Transverse colon (tissue), 4 donors: ENCODE measurements at regions not wholly inside any gene's neighbourhood (a gene's known extent, or its start where the extent isn't known, plus 50 kb on each side); places are given as distances from the start of the nearest gene placed in this dataset.

Source experiments
- DNase-seq: peaks from one replicate; pipeline ENCODE4 v3.0.0-alpha.2; 2019
- H3K27ac ChIP-seq, 4 donors: fragments of 200-600 bp; sonication (generic); 2 replicates each; pipeline ENCODE4 v1.5.1; 2016 to 2018; ENCODE audit warnings: inconsistent platforms in 4 of 4
- H3K27me3 ChIP-seq: fragments of 200-600 bp; sonication (generic); 2 replicates; pipeline ENCODE4 v1.5.1; 2017; ENCODE audit warnings: inconsistent platforms
- H3K36me3 ChIP-seq, 4 donors: fragments of 200-600 bp; sonication (generic); 2 replicates each; pipeline ENCODE4 v1.5.1; 2017 to 2019; ENCODE audit warnings: inconsistent platforms in 4 of 4
- H3K4me1 ChIP-seq, 4 donors: fragments of 200-600 bp; sonication (generic); 2 replicates each; pipeline ENCODE4 v1.5.1; 2017 to 2020; ENCODE audit warnings: inconsistent platforms in 4 of 4
- H3K4me3 ChIP-seq, 4 donors: fragments of 200-600 bp; sonication (generic); 1 replicate in 1 of 4; 2 replicates in 3 of 4; pipeline versions ENCODE4 v1.5.1 to v1.6.1; 2017 to 2019; ENCODE audit warnings: inconsistent platforms in 4 of 4
- H3K9me3 ChIP-seq, 2 donors: fragments of 200-600 bp; sonication (generic); 2 replicates each; pipeline ENCODE4 v1.5.1; 2017 to 2019; ENCODE audit warnings: inconsistent platforms in 2 of 2
- CTCF ChIP-seq, 5 experiments: fragments of 200-600 bp in 3 of 5; fragments of 450-650 bp in 2 of 5; sonication (generic) in 3 of 5; IDR thresholded peaks; 1 replicate in 2 of 5; 2 replicates in 3 of 5; pipeline ENCODE4 v1.5.1; 2016 to 2017; ENCODE audit warnings: antibody characterized with exemption in 5 of 5, inconsistent platforms in 3 of 5, mild to moderate bottlenecking in 2 of 5, moderate library complexity in 1 of 5
- EP300 ChIP-seq: sonication (generic); formaldehyde crosslinking; IDR thresholded peaks from one replicate; pipeline ENCODE4 v1.6.1; 2017; ENCODE audit warnings: antibody characterized with exemption, low read depth
- POLR2A ChIP-seq: fragments of 450-650 bp; IDR thresholded peaks from one replicate; pipeline ENCODE4 v1.6.1; 2016; ENCODE audit warnings: antibody characterized with exemption, mild to moderate bottlenecking, moderate library complexity
- POLR2AphosphoS5 ChIP-seq, 3 donors: sonication (generic); formaldehyde crosslinking; IDR thresholded peaks; one replicate each; pipeline ENCODE4 v1.6.1; 2016; ENCODE audit warnings: antibody characterized with exemption in 3 of 3
- WGBS, 2 donors: methylation state at CpG; one replicate each; pipeline ENCODE4 v1.1.5; 2018; ENCODE audit warnings: low coverage in 1 of 2; 5-methylcytosine and 5-hydroxymethylcytosine counted together
- in situ Hi-C, 4 donors: fragments of 200-750 bp; cut with MboI; loops; one replicate each; pipeline versions ENCODE4 v1.15.0 to v1.15.1; 2017; ENCODE audit warnings: low sequenced_read_pairs in 3 of 4, low pct_ligation_motif_present in 1 of 4, low pct_unique_long_range_greater_than_20kb in 1 of 4
- intact Hi-C: fragments of 100-400 bp; cut with DNase I; formaldehyde crosslinking; loops from one replicate; pipeline ENCODE4 v1.15.1; 2023; ENCODE audit warnings: low total_unique reads

- Histone ChIP-seq H3K9me3 (no peaks in the 10 kb centered on the region), H3K36me3 (no peaks in the 10 kb centered on the region), H3K4me3 (no peak overlapping the region), H3K27me3 (no peaks in the 10 kb centered on the region), H3K4me1 (no peaks in the 10 kb centered on the region), H3K27ac (no peak overlapping the region)
- WGBS, 2 donors: 87 to 95% methylated on average over 2 of the region's 2 CpGs
- intact Hi-C loops (no loop called here), in situ Hi-C loops (no loop called here)
- TF ChIP-seq POLR2AphosphoS5 (IDR thresholded peaks at IDR 0.05): no peak
- no peak for TF ChIP-seq EP300
- no peak for TF ChIP-seq CTCF (IDR thresholded peaks at IDR 0.05)
- TF ChIP-seq POLR2A: no peak
- no peak for DNase-seq
Observed at GRCh38 chr20:22268675-22269074, 315.7 kb downstream of the FOXA2 start.

- Histone ChIP-seq H3K4me1 (no peaks in the 10 kb centered on the region), H3K27ac (no peak overlapping the region), H3K9me3 (no peaks in the 10 kb centered on the region), H3K4me3 (no peak overlapping the region), H3K27me3 (no peaks in the 10 kb centered on the region), H3K36me3 (no peaks in the 10 kb centered on the region)
- WGBS, 2 donors: 68 to 72% methylated on average over 4 of the region's 4 CpGs
- TF ChIP-seq POLR2A (no peak), CTCF (IDR thresholded peaks at IDR 0.05) (no peak), EP300 (no peak), POLR2AphosphoS5 (IDR thresholded peaks at IDR 0.05) (no peak)
- intact Hi-C loops (no loop called here), in situ Hi-C loops (no loop called here)
- no peak for DNase-seq
Observed at GRCh38 chr20:22264917-22265316, 319.5 kb downstream of the FOXA2 start.

GRCh38 chr20:22260506-22260905 is 323.9 kb downstream of the FOXA2 start:
- no peaks in the 10 kb centered on the region for H3K27me3 ChIP-seq
- no peak overlapping the region for H3K4me3 ChIP-seq
- TF ChIP-seq POLR2AphosphoS5 (IDR thresholded peaks at IDR 0.05): no peak
- TF ChIP-seq EP300: no peak
- TF ChIP-seq POLR2A: no peak
- no peak for TF ChIP-seq CTCF (IDR thresholded peaks at IDR 0.05)
- intact Hi-C loops (no loop called here), in situ Hi-C loops (no loop called here)
- no peaks in the 10 kb centered on the region for H3K9me3 ChIP-seq
- no peak overlapping the region for H3K27ac ChIP-seq
- WGBS, 2 donors: 52% methylated on average over 1 of the region's 1 CpG; no CpG with 5 or more reads in 1 of the 2 donors
- DNase-seq: no peak
- H3K4me1 ChIP-seq: no peaks in the 10 kb centered on the region
- H3K36me3 ChIP-seq: no peaks in the 10 kb centered on the region

- DNase-seq: no peak
- intact Hi-C loops (no loop called here), in situ Hi-C loops (no loop called here)
- H3K4me1 ChIP-seq: no peaks in the 10 kb centered on the region
- H3K36me3 ChIP-seq: no peaks in the 10 kb centered on the region
- no peak overlapping the region for H3K27ac ChIP-seq
- WGBS, 2 donors: 88 to 89% methylated on average over 6 of the region's 6 CpGs
- no peaks in the 10 kb centered on the region for H3K9me3 ChIP-seq
- H3K4me3 ChIP-seq: no peak overlapping the region
- TF ChIP-seq CTCF (IDR thresholded peaks at IDR 0.05) (no peak), POLR2AphosphoS5 (IDR thresholded peaks at IDR 0.05) (no peak), POLR2A (no peak), EP300 (no peak)
- H3K27me3 ChIP-seq: no peaks in the 10 kb centered on the region
Observed at GRCh38 chr20:22257912-22258311, 326.5 kb downstream of the FOXA2 start.
